GM23338 (cell line): ENCODE measurements at regions not wholly inside any gene's neighbourhood (a gene's known extent, or its start where the extent isn't known, plus 50 kb on each side); places are given as distances from the start of the nearest gene placed in this dataset.
"Not testable (repeated sequence)": the region's sequence is repeated elsewhere in the genome, so short reads cannot be mapped to it uniquely, and the experiment has no call there.

Experiments
- CREB1 ChIP-seq: fragments of 250-450 bp; sonication (Bioruptor Pico); IDR thresholded peaks from 2 replicates; pipeline ENCODE4 v1.5.0; 2020; ENCODE audit warnings: low read depth, mild to moderate bottlenecking, moderate library complexity
- EZH2 ChIP-seq: fragments of 200-600 bp; sonication (generic); IDR thresholded peaks from one replicate; pipeline ENCODE4 v1.8.0; 2017; ENCODE audit warnings: antibody characterized with exemption, mild to moderate bottlenecking, low read depth; ENCODE audit not compliant: unreplicated experiment
- EZH2phosphoT487 ChIP-seq: fragments of 200-600 bp; sonication (generic); IDR thresholded peaks from one replicate; pipeline ENCODE4 v1.8.1; 2018; ENCODE audit warnings: antibody characterized with exemption; ENCODE audit not compliant: unreplicated experiment
- JUNB ChIP-seq: IDR thresholded peaks from one replicate; pipeline ENCODE4 v1.6.1; 2016; ENCODE audit warnings: antibody characterized with exemption; ENCODE audit not compliant: unreplicated experiment
- POLR2AphosphoS5 ChIP-seq: IDR thresholded peaks from 2 replicates; pipeline ENCODE4 v1.6.1; 2016; ENCODE audit warnings: antibody characterized with exemption, low read depth
- STAT1 ChIP-seq: IDR thresholded peaks from one replicate; pipeline ENCODE4 v1.6.1; 2016; ENCODE audit warnings: antibody characterized with exemption; ENCODE audit not compliant: unreplicated experiment
- TF ChIP-seq, protein P1 (sequence below), 2 experiments: fragments of 200-600 bp in 1 of 2; sonication (generic) in 1 of 2; conservative IDR thresholded peaks; 2 replicates each; pipeline versions ENCODE4 v1.5.1 to v1.6.1; 2016 to 2017; ENCODE audit warnings: antibody characterized with exemption in 2 of 2, low read depth in 2 of 2, mild to moderate bottlenecking in 2 of 2, moderate library complexity in 1 of 2
- TF ChIP-seq, protein P2 (sequence below): IDR thresholded peaks from 2 replicates; pipeline ENCODE4 v1.6.1; 2016; ENCODE audit warnings: antibody characterized with exemption
- TF ChIP-seq, protein P3 (sequence below): IDR thresholded peaks from one replicate; pipeline ENCODE4 v1.6.1; 2018; ENCODE audit warnings: antibody characterized with exemption; ENCODE audit not compliant: unreplicated experiment

DNA sequence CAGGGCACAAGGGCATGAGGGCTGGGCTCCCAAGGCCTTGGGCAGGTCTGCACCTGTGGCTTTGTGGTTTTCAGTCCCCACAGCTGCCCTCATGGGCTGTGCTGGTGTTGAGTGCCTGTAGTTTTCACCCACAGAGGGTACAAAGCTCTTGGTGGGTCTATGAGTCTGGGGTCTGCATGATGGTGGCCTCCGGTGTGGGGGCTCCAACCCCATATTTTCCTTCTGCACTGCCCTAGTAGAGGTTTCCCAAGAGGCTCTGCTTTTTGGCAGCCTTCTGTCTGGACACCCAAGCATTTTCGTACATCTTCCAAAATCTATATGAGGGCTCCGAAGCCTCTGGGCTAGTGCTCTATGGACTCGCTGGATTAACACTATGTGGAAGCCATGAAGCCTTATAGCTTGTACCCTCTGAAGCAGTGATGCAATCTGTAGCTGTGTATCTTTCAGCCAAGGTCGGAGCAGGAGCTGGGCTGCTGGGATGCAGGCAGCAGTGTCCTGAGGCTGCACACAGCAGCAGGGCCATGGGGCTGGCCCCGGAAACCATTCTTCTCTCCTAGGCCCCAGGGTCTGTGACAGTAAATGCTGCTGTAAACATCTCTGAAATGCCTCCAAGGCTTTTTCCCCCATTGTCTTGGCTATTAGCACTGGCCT lies 240.3 kb downstream of the CWH43 start:
- TF ChIP-seq, protein P1, sequence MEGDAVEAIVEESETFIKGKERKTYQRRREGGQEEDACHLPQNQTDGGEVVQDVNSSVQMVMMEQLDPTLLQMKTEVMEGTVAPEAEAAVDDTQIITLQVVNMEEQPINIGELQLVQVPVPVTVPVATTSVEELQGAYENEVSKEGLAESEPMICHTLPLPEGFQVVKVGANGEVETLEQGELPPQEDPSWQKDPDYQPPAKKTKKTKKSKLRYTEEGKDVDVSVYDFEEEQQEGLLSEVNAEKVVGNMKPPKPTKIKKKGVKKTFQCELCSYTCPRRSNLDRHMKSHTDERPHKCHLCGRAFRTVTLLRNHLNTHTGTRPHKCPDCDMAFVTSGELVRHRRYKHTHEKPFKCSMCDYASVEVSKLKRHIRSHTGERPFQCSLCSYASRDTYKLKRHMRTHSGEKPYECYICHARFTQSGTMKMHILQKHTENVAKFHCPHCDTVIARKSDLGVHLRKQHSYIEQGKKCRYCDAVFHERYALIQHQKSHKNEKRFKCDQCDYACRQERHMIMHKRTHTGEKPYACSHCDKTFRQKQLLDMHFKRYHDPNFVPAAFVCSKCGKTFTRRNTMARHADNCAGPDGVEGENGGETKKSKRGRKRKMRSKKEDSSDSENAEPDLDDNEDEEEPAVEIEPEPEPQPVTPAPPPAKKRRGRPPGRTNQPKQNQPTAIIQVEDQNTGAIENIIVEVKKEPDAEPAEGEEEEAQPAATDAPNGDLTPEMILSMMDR (conservative IDR thresholded peaks at IDR 0.05; ENCODE audit: low read depth in 2 of 2), result not testable (repeated sequence)
- TF ChIP-seq, protein P2, sequence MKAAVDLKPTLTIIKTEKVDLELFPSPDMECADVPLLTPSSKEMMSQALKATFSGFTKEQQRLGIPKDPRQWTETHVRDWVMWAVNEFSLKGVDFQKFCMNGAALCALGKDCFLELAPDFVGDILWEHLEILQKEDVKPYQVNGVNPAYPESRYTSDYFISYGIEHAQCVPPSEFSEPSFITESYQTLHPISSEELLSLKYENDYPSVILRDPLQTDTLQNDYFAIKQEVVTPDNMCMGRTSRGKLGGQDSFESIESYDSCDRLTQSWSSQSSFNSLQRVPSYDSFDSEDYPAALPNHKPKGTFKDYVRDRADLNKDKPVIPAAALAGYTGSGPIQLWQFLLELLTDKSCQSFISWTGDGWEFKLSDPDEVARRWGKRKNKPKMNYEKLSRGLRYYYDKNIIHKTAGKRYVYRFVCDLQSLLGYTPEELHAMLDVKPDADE, result not testable (repeated sequence)
- not testable (repeated sequence) for TF ChIP-seq EZH2; POLR2AphosphoS5; EZH2phosphoT487; CREB1 (CRISPR knock-in tag); JUNB; STAT1
- TF ChIP-seq, protein P3, sequence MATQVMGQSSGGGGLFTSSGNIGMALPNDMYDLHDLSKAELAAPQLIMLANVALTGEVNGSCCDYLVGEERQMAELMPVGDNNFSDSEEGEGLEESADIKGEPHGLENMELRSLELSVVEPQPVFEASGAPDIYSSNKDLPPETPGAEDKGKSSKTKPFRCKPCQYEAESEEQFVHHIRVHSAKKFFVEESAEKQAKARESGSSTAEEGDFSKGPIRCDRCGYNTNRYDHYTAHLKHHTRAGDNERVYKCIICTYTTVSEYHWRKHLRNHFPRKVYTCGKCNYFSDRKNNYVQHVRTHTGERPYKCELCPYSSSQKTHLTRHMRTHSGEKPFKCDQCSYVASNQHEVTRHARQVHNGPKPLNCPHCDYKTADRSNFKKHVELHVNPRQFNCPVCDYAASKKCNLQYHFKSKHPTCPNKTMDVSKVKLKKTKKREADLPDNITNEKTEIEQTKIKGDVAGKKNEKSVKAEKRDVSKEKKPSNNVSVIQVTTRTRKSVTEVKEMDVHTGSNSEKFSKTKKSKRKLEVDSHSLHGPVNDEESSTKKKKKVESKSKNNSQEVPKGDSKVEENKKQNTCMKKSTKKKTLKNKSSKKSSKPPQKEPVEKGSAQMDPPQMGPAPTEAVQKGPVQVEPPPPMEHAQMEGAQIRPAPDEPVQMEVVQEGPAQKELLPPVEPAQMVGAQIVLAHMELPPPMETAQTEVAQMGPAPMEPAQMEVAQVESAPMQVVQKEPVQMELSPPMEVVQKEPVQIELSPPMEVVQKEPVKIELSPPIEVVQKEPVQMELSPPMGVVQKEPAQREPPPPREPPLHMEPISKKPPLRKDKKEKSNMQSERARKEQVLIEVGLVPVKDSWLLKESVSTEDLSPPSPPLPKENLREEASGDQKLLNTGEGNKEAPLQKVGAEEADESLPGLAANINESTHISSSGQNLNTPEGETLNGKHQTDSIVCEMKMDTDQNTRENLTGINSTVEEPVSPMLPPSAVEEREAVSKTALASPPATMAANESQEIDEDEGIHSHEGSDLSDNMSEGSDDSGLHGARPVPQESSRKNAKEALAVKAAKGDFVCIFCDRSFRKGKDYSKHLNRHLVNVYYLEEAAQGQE, result not testable (repeated sequence)
